MM.1S (cell line): ENCODE measurements at regions not wholly inside any gene's neighbourhood (a gene's known extent, or its start where the extent isn't known, plus 50 kb on each side); places are given as distances from the start of the nearest gene placed in this dataset.
"Not testable (repeated sequence)": the region's sequence is repeated elsewhere in the genome, so short reads cannot be mapped to it uniquely, and the experiment has no call there.

Source experiments
- EZH2 ChIP-seq: fragments of 300-600 bp; sonication (generic); optimal IDR thresholded peaks from 2 replicates; pipeline ENCODE3; 2017; ENCODE audit warnings: low read depth, mild to moderate bottlenecking, antibody characterized with exemption, low read length, mixed read lengths
- TF ChIP-seq, protein P1 (sequence below): fragments of 300-600 bp; sonication (generic); IDR thresholded peaks from 2 replicates; pipeline ENCODE4 v1.5.1; 2016; ENCODE audit warnings: antibody characterized with exemption, low read length, mixed read lengths

DNA sequence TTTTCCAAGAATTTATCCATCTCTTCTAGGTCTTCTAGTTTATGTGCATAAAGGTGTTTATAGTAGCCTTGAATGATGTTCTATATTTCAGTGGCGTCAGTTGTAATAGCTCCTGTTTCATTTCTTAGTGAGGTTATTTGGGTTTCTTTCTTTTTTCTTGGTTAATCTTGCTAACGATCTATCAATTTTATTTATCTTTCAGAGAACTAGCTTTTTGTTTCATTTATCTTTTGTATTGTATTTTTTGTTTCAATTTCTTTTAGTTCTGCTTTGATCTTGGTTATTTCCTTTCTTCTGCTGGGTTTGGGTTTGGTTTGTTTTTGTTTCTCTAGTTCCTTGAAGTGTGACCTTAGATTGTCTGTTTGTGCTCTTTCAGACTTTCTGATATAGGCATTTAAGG is 133.0 kb downstream of the KLF8 start:
- not testable (repeated sequence) for TF ChIP-seq EZH2
- TF ChIP-seq, protein P1, sequence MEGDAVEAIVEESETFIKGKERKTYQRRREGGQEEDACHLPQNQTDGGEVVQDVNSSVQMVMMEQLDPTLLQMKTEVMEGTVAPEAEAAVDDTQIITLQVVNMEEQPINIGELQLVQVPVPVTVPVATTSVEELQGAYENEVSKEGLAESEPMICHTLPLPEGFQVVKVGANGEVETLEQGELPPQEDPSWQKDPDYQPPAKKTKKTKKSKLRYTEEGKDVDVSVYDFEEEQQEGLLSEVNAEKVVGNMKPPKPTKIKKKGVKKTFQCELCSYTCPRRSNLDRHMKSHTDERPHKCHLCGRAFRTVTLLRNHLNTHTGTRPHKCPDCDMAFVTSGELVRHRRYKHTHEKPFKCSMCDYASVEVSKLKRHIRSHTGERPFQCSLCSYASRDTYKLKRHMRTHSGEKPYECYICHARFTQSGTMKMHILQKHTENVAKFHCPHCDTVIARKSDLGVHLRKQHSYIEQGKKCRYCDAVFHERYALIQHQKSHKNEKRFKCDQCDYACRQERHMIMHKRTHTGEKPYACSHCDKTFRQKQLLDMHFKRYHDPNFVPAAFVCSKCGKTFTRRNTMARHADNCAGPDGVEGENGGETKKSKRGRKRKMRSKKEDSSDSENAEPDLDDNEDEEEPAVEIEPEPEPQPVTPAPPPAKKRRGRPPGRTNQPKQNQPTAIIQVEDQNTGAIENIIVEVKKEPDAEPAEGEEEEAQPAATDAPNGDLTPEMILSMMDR = not testable (repeated sequence)
